ENCODE measurements at regions not wholly inside any gene's neighbourhood (a gene's known extent, or its start where the extent isn't known, plus 50 kb on each side); places are given as distances from the start of the nearest gene placed in this dataset.

- no peak for DNase-seq (ENCODE audit: low read depth)
- H3K4me3 ChIP-seq (ENCODE audit: control insufficient read depth, low read depth, low read length) = no peak overlapping the region
- TF ChIP-seq, protein P1, sequence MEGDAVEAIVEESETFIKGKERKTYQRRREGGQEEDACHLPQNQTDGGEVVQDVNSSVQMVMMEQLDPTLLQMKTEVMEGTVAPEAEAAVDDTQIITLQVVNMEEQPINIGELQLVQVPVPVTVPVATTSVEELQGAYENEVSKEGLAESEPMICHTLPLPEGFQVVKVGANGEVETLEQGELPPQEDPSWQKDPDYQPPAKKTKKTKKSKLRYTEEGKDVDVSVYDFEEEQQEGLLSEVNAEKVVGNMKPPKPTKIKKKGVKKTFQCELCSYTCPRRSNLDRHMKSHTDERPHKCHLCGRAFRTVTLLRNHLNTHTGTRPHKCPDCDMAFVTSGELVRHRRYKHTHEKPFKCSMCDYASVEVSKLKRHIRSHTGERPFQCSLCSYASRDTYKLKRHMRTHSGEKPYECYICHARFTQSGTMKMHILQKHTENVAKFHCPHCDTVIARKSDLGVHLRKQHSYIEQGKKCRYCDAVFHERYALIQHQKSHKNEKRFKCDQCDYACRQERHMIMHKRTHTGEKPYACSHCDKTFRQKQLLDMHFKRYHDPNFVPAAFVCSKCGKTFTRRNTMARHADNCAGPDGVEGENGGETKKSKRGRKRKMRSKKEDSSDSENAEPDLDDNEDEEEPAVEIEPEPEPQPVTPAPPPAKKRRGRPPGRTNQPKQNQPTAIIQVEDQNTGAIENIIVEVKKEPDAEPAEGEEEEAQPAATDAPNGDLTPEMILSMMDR (conservative IDR thresholded peaks at IDR 0.05; ENCODE audit: control insufficient read depth, insufficient read depth, low read depth, low read length) = no peak
Measured at GRCh38 chr2:239693330-239693729, 292.5 kb upstream of the HDAC4 start.

GRCh38 chr2:239692919-239693318 lies 292.1 kb upstream of the HDAC4 start:
- TF ChIP-seq, protein P1 (conservative IDR thresholded peaks at IDR 0.05; ENCODE audit: control insufficient read depth, insufficient read depth, low read depth, low read length) = no peak
- no peak for DNase-seq (ENCODE audit: low read depth)
- no peak overlapping the region for H3K4me3 ChIP-seq (ENCODE audit: control insufficient read depth, low read depth, low read length)

DNA sequence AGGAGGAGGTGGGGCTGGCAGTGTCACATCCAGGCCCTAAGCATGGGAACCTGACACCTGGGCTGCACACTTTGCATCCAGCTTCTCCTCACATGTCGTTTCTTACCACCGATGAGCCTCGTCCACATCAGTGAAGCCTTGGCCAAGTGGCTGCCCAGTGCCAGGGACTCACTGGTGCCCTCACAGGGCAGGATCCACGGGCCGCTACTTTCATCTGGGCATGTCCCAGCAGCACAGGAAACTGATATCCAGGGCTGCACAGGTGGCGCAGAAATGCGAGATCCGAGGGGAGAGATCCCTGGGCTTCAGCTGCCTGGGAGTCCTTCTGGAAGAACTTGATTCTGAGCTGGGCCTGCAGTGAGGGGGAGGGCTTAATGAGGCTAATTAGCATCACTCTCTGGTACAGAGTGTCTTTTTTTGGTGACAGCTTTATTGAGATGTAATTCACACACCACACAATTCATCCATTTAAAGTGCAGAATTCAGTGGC lies 291.6 kb upstream of the HDAC4 start:
- no peak for DNase-seq (ENCODE audit: low read depth)
- H3K4me3 ChIP-seq (ENCODE audit: control insufficient read depth, low read depth, low read length) = no peak overlapping the region
- TF ChIP-seq, protein P1 (conservative IDR thresholded peaks at IDR 0.05; ENCODE audit: control insufficient read depth, insufficient read depth, low read depth, low read length) = no peak

DNA sequence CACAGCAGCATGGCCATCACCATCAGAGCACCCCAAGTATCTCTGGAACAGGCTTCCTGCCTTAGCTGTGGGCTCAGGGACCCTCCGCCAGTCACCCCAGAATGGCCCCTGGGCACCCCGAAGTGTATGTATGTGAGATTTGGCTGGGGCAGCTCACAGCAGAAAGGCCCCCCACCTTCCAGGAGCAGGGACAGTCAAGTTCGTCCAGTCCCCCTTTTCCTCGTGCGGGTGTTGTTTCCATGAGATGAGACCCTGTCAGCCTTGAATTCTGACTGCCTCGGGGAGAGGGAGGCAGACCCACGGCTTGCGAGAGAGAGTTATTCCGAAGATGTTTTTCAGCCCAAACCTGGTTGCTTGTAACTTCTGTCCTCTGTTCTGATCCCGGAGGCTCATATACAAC lies 290.9 kb upstream of the HDAC4 start:
- no peak for DNase-seq (ENCODE audit: low read depth)
- H3K4me3 ChIP-seq (ENCODE audit: control insufficient read depth, low read depth, low read length) = no peak overlapping the region
- TF ChIP-seq, protein P1 (conservative IDR thresholded peaks at IDR 0.05; ENCODE audit: control insufficient read depth, insufficient read depth, low read depth, low read length) = no peak

GRCh38 chr2:239690651-239691631 lies 290.1 kb upstream of the HDAC4 start:
- no peak for DNase-seq (ENCODE audit: low read depth)
- H3K4me3 ChIP-seq (ENCODE audit: control insufficient read depth, low read depth, low read length) = no peak overlapping the region
- TF ChIP-seq, protein P1 (conservative IDR thresholded peaks at IDR 0.05; ENCODE audit: control insufficient read depth, insufficient read depth, low read depth, low read length) = no peak

DNA sequence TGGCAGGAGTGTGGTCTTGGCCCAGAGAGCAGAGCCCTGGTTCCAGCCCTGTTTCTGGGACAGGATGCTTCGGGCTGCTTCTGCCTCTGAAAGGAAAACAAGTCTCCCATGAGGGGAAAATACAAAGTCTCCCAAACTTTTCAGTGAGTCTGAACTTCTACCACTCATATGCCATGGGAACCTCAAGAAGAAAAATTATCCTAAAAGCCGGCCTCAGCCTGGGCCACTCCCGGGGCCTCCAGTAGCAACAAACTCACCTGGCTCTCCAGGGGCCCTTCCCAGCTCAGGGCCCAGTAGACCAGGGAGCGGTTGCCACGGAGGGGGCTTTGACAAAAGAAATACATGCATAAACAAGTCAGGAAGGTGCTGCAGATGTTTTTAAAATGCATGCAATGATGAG lies 289.2 kb upstream of the HDAC4 start:
- DNase-seq (ENCODE audit: low read depth) = no peak
- TF ChIP-seq, protein P1 (conservative IDR thresholded peaks at IDR 0.05; ENCODE audit: control insufficient read depth, insufficient read depth, low read depth, low read length) = no peak

More for the DNA sequence above, 289.2 kb upstream of the HDAC4 start:
- H3K4me3 ChIP-seq (ENCODE audit: control insufficient read depth, low read depth, low read length) = no peak overlapping the region
